HepG2 (cell line): ENCODE measurements at regions not wholly inside any gene's neighbourhood (a gene's known extent, or its start where the extent isn't known, plus 50 kb on each side); places are given as distances from the start of the nearest gene placed in this dataset.

ENCODE experiments used
- AKAP8 ChIP-seq: sonication (generic); formaldehyde crosslinking; IDR thresholded peaks from 2 replicates; pipeline ENCODE4 v1.5.1; 2020; ENCODE audit warnings: mild to moderate bottlenecking, missing genetic modification reagents
- ATF1 ChIP-seq: IDR thresholded peaks from 2 replicates; pipeline ENCODE4 v1.6.1; 2016; ENCODE audit warnings: mild to moderate bottlenecking, control low read depth
- BCL3 ChIP-seq: sonication (generic); formaldehyde crosslinking; IDR thresholded peaks from 2 replicates; pipeline ENCODE4 v1.5.1; 2020; ENCODE audit warnings: mild to moderate bottlenecking, missing genetic modification reagents, moderate library complexity
- DNMT3B ChIP-seq: conservative IDR thresholded peaks from 2 replicates; pipeline ENCODE4 v1.6.1; 2016; ENCODE audit warnings: missing biosample characterization, control low read depth
- GTF2F1 ChIP-seq: fragments of 150-350 bp; IDR thresholded peaks from 2 replicates; pipeline ENCODE4 v1.6.1; 2014; ENCODE audit warnings: low read length
- NCOR1 ChIP-seq: fragments of 200-600 bp; sonication (generic); IDR thresholded peaks from 2 replicates; pipeline ENCODE4 v1.7.0; 2017; ENCODE audit warnings: antibody characterized with exemption, low read length, borderline replicate concordance
- NFIC ChIP-seq: IDR thresholded peaks from 2 replicates; pipeline ENCODE4 v1.6.1; 2012; ENCODE audit warnings: mild to moderate bottlenecking, low read length, inconsistent platforms
- PATZ1 ChIP-seq: sonication (generic); formaldehyde crosslinking; IDR thresholded peaks from 2 replicates; pipeline ENCODE4 v1.4.0; 2020; ENCODE audit warnings: missing genetic modification reagents
- SIX1 ChIP-seq: sonication (generic); formaldehyde crosslinking; IDR thresholded peaks from 2 replicates; pipeline ENCODE4 v1.4.0; 2020; ENCODE audit warnings: missing genetic modification reagents, borderline replicate concordance
- SOX13 ChIP-seq, 3 experiments: fragments of 450-650 bp in 1 of 3; sonication (generic) in 1 of 3; formaldehyde crosslinking in 1 of 3; IDR thresholded peaks in 2 of 3; conservative IDR thresholded peaks in 1 of 3; 2 replicates each; pipeline versions ENCODE4 v1.5.0 to v1.6.1; 2016 to 2020; ENCODE audit warnings: antibody characterized with exemption in 1 of 3, mild to moderate bottlenecking in 1 of 3, missing compliant biosample characterization in 1 of 3, missing genetic modification reagents in 1 of 3, moderate library complexity in 1 of 3
- TRIM24 ChIP-seq: sonication (generic); formaldehyde crosslinking; IDR thresholded peaks from 2 replicates; pipeline ENCODE4 v1.8.0; 2022; ENCODE audit warnings: mild to moderate bottlenecking, missing genetic modification reagents
- ZBTB7B ChIP-seq: sonication (generic); formaldehyde crosslinking; IDR thresholded peaks from 2 replicates; pipeline ENCODE4 v1.4.0; 2020; ENCODE audit warnings: missing genetic modification reagents
- ZFP36 ChIP-seq: fragments of 150-350 bp; IDR thresholded peaks from 2 replicates; pipeline ENCODE4 v1.6.1; 2018; ENCODE audit warnings: borderline replicate concordance, low read length, low read depth; ENCODE audit not compliant: partially characterized antibody
- ZFP82 ChIP-seq: sonication (generic); formaldehyde crosslinking; IDR thresholded peaks from 2 replicates; pipeline ENCODE4 v1.5.1; 2020; ENCODE audit warnings: mild to moderate bottlenecking, missing genetic modification reagents, borderline replicate concordance
- ZNF225 ChIP-seq: sonication (generic); formaldehyde crosslinking; IDR thresholded peaks from 2 replicates; pipeline ENCODE4 v1.4.0; 2020; ENCODE audit warnings: mild to moderate bottlenecking, missing genetic modification reagents
- ZNF589 ChIP-seq: sonication (generic); formaldehyde crosslinking; conservative IDR thresholded peaks from 2 replicates; pipeline ENCODE4 v1.8.0; 2022; ENCODE audit warnings: mild to moderate bottlenecking, moderate library complexity, missing genetic modification reagents
- ZNF703 ChIP-seq: sonication (generic); formaldehyde crosslinking; IDR thresholded peaks from 2 replicates; pipeline ENCODE4 v1.5.1; 2020; ENCODE audit warnings: missing genetic modification reagents, mild to moderate bottlenecking, moderate library complexity, borderline replicate concordance
- ZNF724P ChIP-seq: sonication (generic); formaldehyde crosslinking; IDR thresholded peaks from 2 replicates; pipeline ENCODE4 v1.8.0; 2022; ENCODE audit warnings: missing genetic modification reagents, borderline replicate concordance
- TF ChIP-seq, protein P1 (sequence below): IDR thresholded peaks from 2 replicates; pipeline ENCODE4 v1.6.1; 2018; ENCODE audit warnings: missing genetic modification reagents
- TF ChIP-seq, protein P2 (sequence below): sonication (generic); formaldehyde crosslinking; conservative IDR thresholded peaks from 2 replicates; pipeline ENCODE4 v1.4.0; 2020; ENCODE audit warnings: missing genetic modification reagents
- TF ChIP-seq, protein P3 (sequence below), 2 experiments: sonication (generic) in 1 of 2; formaldehyde crosslinking in 1 of 2; IDR thresholded peaks; 2 replicates each; pipeline versions ENCODE4 v1.4.0 to v1.6.1; 2018 to 2020; ENCODE audit warnings: missing genetic modification reagents in 2 of 2, borderline replicate concordance in 1 of 2, low read depth in 1 of 2, mild to moderate bottlenecking in 1 of 2, missing biosample characterization in 1 of 2

DNA sequence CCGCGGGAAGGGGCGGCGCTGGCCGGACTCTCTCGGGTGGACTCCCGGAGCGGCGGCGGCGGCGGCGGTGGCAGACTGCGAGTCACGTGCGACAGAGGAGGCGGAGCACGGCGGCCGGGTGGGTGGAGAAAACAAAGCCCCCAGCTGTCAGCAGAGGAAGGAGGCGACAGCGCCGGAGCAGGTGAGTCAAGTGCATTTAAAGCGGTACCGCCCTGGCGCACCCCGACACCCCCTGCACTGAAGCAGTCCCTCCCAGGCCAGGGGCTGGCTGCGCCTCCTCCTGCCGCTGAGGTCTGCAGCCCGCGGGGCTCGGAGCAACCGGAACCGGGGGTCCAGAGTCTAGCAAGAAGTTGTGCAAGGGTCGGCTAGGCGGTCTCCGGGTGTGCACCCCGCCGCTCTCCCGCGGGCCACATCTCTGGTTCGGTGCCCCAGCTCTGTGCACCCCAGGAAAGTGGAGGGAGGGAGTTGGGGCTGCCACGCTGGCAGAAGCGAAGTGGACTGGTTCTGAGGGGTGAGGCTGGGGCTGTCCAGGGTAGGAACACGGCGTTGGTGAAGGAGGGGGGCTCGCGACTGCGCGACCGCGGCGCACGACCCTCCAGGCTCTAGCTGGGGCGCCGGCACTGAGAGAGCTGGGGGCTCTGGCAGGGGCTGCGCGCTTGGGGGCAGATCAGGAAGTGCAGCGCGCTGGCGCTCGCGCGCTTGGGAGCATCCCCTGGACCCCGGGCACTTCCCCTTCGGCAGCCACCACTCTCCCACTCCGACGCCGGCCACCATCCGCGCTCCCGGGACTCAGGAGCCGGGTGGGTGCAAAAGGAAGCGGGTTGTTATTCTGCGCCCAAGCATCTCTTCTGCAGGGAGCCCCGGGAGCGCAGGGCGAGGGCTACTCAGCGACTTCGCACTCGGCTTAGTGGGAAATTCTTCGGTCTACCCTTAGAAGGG is 64.0 kb upstream of the MAPRE2 start (continued):
- TF ChIP-seq, protein P1, sequence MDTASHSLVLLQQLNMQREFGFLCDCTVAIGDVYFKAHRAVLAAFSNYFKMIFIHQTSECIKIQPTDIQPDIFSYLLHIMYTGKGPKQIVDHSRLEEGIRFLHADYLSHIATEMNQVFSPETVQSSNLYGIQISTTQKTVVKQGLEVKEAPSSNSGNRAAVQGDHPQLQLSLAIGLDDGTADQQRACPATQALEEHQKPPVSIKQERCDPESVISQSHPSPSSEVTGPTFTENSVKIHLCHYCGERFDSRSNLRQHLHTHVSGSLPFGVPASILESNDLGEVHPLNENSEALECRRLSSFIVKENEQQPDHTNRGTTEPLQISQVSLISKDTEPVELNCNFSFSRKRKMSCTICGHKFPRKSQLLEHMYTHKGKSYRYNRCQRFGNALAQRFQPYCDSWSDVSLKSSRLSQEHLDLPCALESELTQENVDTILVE (CRISPR knock-in tag) = no peak
- no peak for TF ChIP-seq DNMT3B (CRISPR knock-in tag)
- TF ChIP-seq PATZ1 (CRISPR knock-in tag) = peak; percentile 87
- TF ChIP-seq TRIM24 (CRISPR knock-in tag) = no peak
- TF ChIP-seq ZBTB7B (CRISPR knock-in tag) = peak; percentile 18
- TF ChIP-seq ZNF703 = no peak
- 0 out of 2 replicates have a peak, but pooled peaks have one; percentile 84 for TF ChIP-seq ZFP82
- TF ChIP-seq NCOR1 = peak; percentile 33; the same call in 1 of the 2 replicates
- no peak for TF ChIP-seq ATF1 (CRISPR knock-in tag)
- TF ChIP-seq, protein P2, sequence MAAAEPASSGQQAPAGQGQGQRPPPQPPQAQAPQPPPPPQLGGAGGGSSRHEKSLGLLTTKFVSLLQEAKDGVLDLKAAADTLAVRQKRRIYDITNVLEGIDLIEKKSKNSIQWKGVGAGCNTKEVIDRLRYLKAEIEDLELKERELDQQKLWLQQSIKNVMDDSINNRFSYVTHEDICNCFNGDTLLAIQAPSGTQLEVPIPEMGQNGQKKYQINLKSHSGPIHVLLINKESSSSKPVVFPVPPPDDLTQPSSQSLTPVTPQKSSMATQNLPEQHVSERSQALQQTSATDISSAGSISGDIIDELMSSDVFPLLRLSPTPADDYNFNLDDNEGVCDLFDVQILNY (CRISPR knock-in tag) = no peak
- TF ChIP-seq ZNF724P (CRISPR knock-in tag) = no peak
- TF ChIP-seq ZNF589 (CRISPR knock-in tag) = peak; percentile 29
- no peak for TF ChIP-seq SIX1 (CRISPR knock-in tag)
- TF ChIP-seq, protein P3, sequence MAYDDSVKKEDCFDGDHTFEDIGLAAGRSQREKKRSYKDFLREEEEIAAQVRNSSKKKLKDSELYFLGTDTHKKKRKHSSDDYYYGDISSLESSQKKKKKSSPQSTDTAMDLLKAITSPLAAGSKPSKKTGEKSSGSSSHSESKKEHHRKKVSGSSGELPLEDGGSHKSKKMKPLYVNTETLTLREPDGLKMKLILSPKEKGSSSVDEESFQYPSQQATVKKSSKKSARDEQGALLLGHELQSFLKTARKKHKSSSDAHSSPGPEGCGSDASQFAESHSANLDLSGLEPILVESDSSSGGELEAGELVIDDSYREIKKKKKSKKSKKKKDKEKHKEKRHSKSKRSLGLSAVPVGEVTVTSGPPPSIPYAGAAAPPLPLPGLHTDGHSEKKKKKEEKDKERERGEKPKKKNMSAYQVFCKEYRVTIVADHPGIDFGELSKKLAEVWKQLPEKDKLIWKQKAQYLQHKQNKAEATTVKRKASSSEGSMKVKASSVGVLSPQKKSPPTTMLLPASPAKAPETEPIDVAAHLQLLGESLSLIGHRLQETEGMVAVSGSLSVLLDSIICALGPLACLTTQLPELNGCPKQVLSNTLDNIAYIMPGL (CRISPR knock-in tag; IDR thresholded peaks at IDR 0.05; ENCODE audit: borderline replicate concordance in 1 of 2, low read depth in 1 of 2) = peak; percentile 77 to 87
- TF ChIP-seq NFIC = no peak
- peak; percentile 38; the same call in 1 of the 2 replicates for TF ChIP-seq ZNF225 (CRISPR knock-in tag)
- TF ChIP-seq ZFP36 = no peak
- TF ChIP-seq BCL3 (CRISPR knock-in tag) = no peak
- TF ChIP-seq GTF2F1 = no peak
- TF ChIP-seq SOX13 (IDR thresholded peaks at IDR 0.05) = no peak
- peak in 1 of 2 experiments; percentile 63; a peak in 2 of 4 replicates for TF ChIP-seq SOX13 (CRISPR knock-in tag; conservative IDR thresholded peaks at IDR 0.05 in 1 of 2, IDR thresholded peaks at IDR 0.05 in 1 of 2)
- 0 out of 2 replicates have a peak, but pooled peaks have one; percentile 43 for TF ChIP-seq AKAP8
